ENCODE measurements at regions not wholly inside any gene's neighbourhood (a gene's known extent, or its start where the extent isn't known, plus 50 kb on each side); places are given as distances from the start of the nearest gene placed in this dataset.

GRCh38 chr7:80040335-80040734 is 94.3 kb upstream of the GNAI1 start:
- TF ChIP-seq CTCF (IDR thresholded peaks at IDR 0.05) (no peak), POLR2A (IDR thresholded peaks at IDR 0.05) (no peak)
